ENCODE measurements at regions not wholly inside any gene's neighbourhood (a gene's known extent, or its start where the extent isn't known, plus 50 kb on each side); places are given as distances from the start of the nearest gene placed in this dataset.

- no peak for TF ChIP-seq CTCF (conservative IDR thresholded peaks at IDR 0.05; ENCODE audit: low read depth, low read length)
- no peak overlapping the region for H3K4me3 ChIP-seq (ENCODE audit: low read depth, low read length)
- DNase-seq (ENCODE audit: low read depth): no peak
Measured at GRCh38 chr2:66113988-66114625, 320.8 kb upstream of the MEIS1 start.

- TF ChIP-seq CTCF (conservative IDR thresholded peaks at IDR 0.05; ENCODE audit: low read depth, low read length): no peak
- no peak overlapping the region for H3K4me3 ChIP-seq (ENCODE audit: low read depth, low read length)
- DNase-seq (ENCODE audit: low read depth): no peak
Measured at GRCh38 chr2:66111706-66112105, 323.2 kb upstream of the MEIS1 start.

- H3K4me3 ChIP-seq (ENCODE audit: low read depth, low read length): no peak overlapping the region
- DNase-seq (ENCODE audit: low read depth): no peak
- TF ChIP-seq CTCF (conservative IDR thresholded peaks at IDR 0.05; ENCODE audit: low read depth, low read length): no peak
Measured at GRCh38 chr2:66110608-66111007, 324.3 kb upstream of the MEIS1 start.

GRCh38 chr2:66110086-66110485, 324.8 kb upstream of the MEIS1 start:
- no peak for TF ChIP-seq CTCF (conservative IDR thresholded peaks at IDR 0.05; ENCODE audit: low read depth, low read length)
- H3K4me3 ChIP-seq (ENCODE audit: low read depth, low read length): no peak overlapping the region
- no peak for DNase-seq (ENCODE audit: low read depth)

- no peak for DNase-seq (ENCODE audit: low read depth)
- TF ChIP-seq CTCF (conservative IDR thresholded peaks at IDR 0.05; ENCODE audit: low read depth, low read length): no peak
- no peak overlapping the region for H3K4me3 ChIP-seq (ENCODE audit: low read depth, low read length)
Measured at GRCh38 chr2:66109419-66109818, 325.5 kb upstream of the MEIS1 start.

GRCh38 chr2:66105066-66105753, 329.7 kb upstream of the MEIS1 start:
- H3K4me3 ChIP-seq (ENCODE audit: low read depth, low read length): no peak overlapping the region
- TF ChIP-seq CTCF (conservative IDR thresholded peaks at IDR 0.05; ENCODE audit: low read depth, low read length): no peak
- DNase-seq (ENCODE audit: low read depth): no peak

- no peak for TF ChIP-seq CTCF (conservative IDR thresholded peaks at IDR 0.05; ENCODE audit: low read depth, low read length)
- no peak for DNase-seq (ENCODE audit: low read depth)
- no peak overlapping the region for H3K4me3 ChIP-seq (ENCODE audit: low read depth, low read length)
Measured at GRCh38 chr2:66103581-66103980, 331.3 kb upstream of the MEIS1 start.

Measured in choroid plexus epithelial cell (primary cell).